Upper lobe of right lung (tissue), 1 donor: ENCODE measurements at regions not wholly inside any gene's neighbourhood (a gene's known extent, or its start where the extent isn't known, plus 50 kb on each side); places are given as distances from the start of the nearest gene placed in this dataset.
"Not testable (repeated sequence)": the region's sequence is repeated elsewhere in the genome, so short reads cannot be mapped to it uniquely, and the experiment has no call there.

ENCODE experiments used
- ATAC-seq: fragments of 200-7000 bp; cut with Tn5 transposase; one replicate; pipeline ENCODE4 v1.9.1; 2020; ENCODE audit warnings: mild to moderate bottlenecking, moderate library complexity
- DNase-seq: peaks from one replicate; pipeline ENCODE4 v3.0.0-alpha.2; 2020
- H3K27ac ChIP-seq: fragments of 200-600 bp; one replicate; pipeline ENCODE4 v1.8.0; 2022
- H3K27me3 ChIP-seq: fragments of 200-600 bp; one replicate; pipeline ENCODE4 v1.8.0; 2022; ENCODE audit warnings: mild to moderate bottlenecking
- H3K36me3 ChIP-seq: fragments of 200-600 bp; one replicate; pipeline ENCODE4 v1.8.0; 2022
- H3K4me1 ChIP-seq: fragments of 200-600 bp; one replicate; pipeline ENCODE4 v1.8.0; 2022
- H3K4me3 ChIP-seq: fragments of 200-600 bp; one replicate; pipeline ENCODE4 v1.8.0; 2022; ENCODE audit warnings: mild to moderate bottlenecking
- H3K9me3 ChIP-seq: fragments of 200-600 bp; one replicate; pipeline ENCODE4 v1.8.0; 2022
- CTCF ChIP-seq: fragments of 200-600 bp; IDR thresholded peaks from one replicate; pipeline ENCODE4 v1.8.0; 2022; ENCODE audit warnings: antibody characterized with exemption
- intact Hi-C: fragments of 100-400 bp; cut with DNase I; formaldehyde crosslinking; loops from one replicate; pipeline ENCODE4 v1.11.0; 2022
- donor health status: DM: no; HTN: yes; CAD: no; lungs with severe emphysema.

- H3K27ac ChIP-seq = no peak overlapping the region
- ATAC-seq (no peak), DNase-seq (no peak)
- H3K36me3 ChIP-seq = no peaks in the 10 kb centered on the region
- H3K27me3 ChIP-seq = no peaks in the 10 kb centered on the region
- H3K4me1 ChIP-seq = no peaks in the 10 kb centered on the region
- TF ChIP-seq CTCF = no peak
- H3K4me3 ChIP-seq = no peak overlapping the region
- no peaks in the 10 kb centered on the region for H3K9me3 ChIP-seq
- intact Hi-C loops = no loop called here
Measured at GRCh38 chr7:42550706-42551470, 313.9 kb upstream of the GLI3 start.

GRCh38 chr7:42549866-42550485 is 313.0 kb upstream of the GLI3 start:
- intact Hi-C loops = no loop called here
- no peak overlapping the region for H3K4me3 ChIP-seq
- no peak for ATAC-seq

GRCh38 chr7:42548816-42549611 is 312.0 kb upstream of the GLI3 start:
- Histone ChIP-seq H3K9me3 (no peaks in the 10 kb centered on the region), H3K27me3 (no peaks in the 10 kb centered on the region), H3K27ac (no peak overlapping the region), H3K4me1 (no peaks in the 10 kb centered on the region), H3K36me3 (no peaks in the 10 kb centered on the region), H3K4me3 (no peak overlapping the region)
- ATAC-seq (no peak), DNase-seq (no peak)
- no peak for TF ChIP-seq CTCF
- intact Hi-C loops = no loop called here

More at GRCh38 chr7:42549866-42550485, 313.0 kb upstream of the GLI3 start:
- Histone ChIP-seq H3K9me3 (no peaks in the 10 kb centered on the region), H3K27ac (no peak overlapping the region), H3K36me3 (no peaks in the 10 kb centered on the region), H3K27me3 (no peaks in the 10 kb centered on the region), H3K4me1 (no peaks in the 10 kb centered on the region)
- no peak for TF ChIP-seq CTCF
- DNase-seq = no peak

- no peaks in the 10 kb centered on the region for H3K9me3 ChIP-seq
- H3K4me1 ChIP-seq = no peaks in the 10 kb centered on the region
- DNase-seq = no peak
- H3K36me3 ChIP-seq = no peaks in the 10 kb centered on the region
- H3K27me3 ChIP-seq = no peaks in the 10 kb centered on the region
- no peak for TF ChIP-seq CTCF
- no peak overlapping the region for H3K27ac ChIP-seq
- intact Hi-C loops = no loop called here
- no peak overlapping the region for H3K4me3 ChIP-seq
- no peak for ATAC-seq
Measured at GRCh38 chr7:42545049-42545724, 308.2 kb upstream of the GLI3 start.

- Histone ChIP-seq H3K9me3 (no peaks in the 10 kb centered on the region), H3K4me1 (no peaks in the 10 kb centered on the region), H3K36me3 (no peaks in the 10 kb centered on the region), H3K27ac (no peak overlapping the region), H3K27me3 (no peaks in the 10 kb centered on the region), H3K4me3 (no peak overlapping the region)
- intact Hi-C loops = no loop called here
- no peak for DNase-seq
- no peak for TF ChIP-seq CTCF
- no peak for ATAC-seq
Measured at GRCh38 chr7:42543953-42544352, 306.9 kb upstream of the GLI3 start.

GRCh38 chr7:42542446-42542845 is 305.4 kb upstream of the GLI3 start:
- H3K27me3 ChIP-seq, H3K4me1 ChIP-seq, ATAC-seq, DNase-seq, intact Hi-C loops, H3K4me3 ChIP-seq, H3K27ac ChIP-seq, H3K9me3 ChIP-seq, H3K36me3 ChIP-seq: not testable (repeated sequence)
